NCI-H1105 (cell line): ENCODE measurements at regions not wholly inside any gene's neighbourhood (a gene's known extent, or its start where the extent isn't known, plus 50 kb on each side); places are given as distances from the start of the nearest gene placed in this dataset.

Source experiments
- DNase-seq: peaks from one replicate; lab custom pipeline; 2025; lab: John Stamatoyannopoulos, UW

- no peak for DNase-seq
These were observed 410.3 kb downstream of the LRATD1 start for GRCh38 chr2:15042801-15043217.

- DNase-seq = no peak
These were observed 411.0 kb downstream of the LRATD1 start for GRCh38 chr2:15043336-15044058.

- no peak for DNase-seq
These were observed 412.5 kb downstream of the LRATD1 start for GRCh38 chr2:15045054-15045453.

GRCh38 chr2:15047184-15047583 is 414.7 kb downstream of the LRATD1 start:
- no peak for DNase-seq

GRCh38 chr2:15048000-15048399 is 415.5 kb downstream of the LRATD1 start:
- no peak for DNase-seq

- no peak for DNase-seq
These were observed 416.8 kb downstream of the LRATD1 start for GRCh38 chr2:15049096-15049993.

- peak; percentile 85 for DNase-seq
These were observed 418.0 kb downstream of the LRATD1 start for GRCh38 chr2:15050483-15050882.

GRCh38 chr2:15053542-15053941 is 421.0 kb downstream of the LRATD1 start:
- DNase-seq = no peak

GRCh38 chr2:15058015-15058720 is 425.7 kb downstream of the LRATD1 start:
- no peak for DNase-seq

- DNase-seq = no peak
These were observed 426.2 kb downstream of the LRATD1 start for GRCh38 chr2:15058721-15059157.

GRCh38 chr2:15059870-15060512 is 427.5 kb downstream of the LRATD1 start:
- DNase-seq = no peak

GRCh38 chr2:15061268-15061667 is 428.8 kb downstream of the LRATD1 start:
- no peak for DNase-seq

GRCh38 chr2:15066138-15066537 is 433.6 kb downstream of the LRATD1 start:
- no peak for DNase-seq

- no peak for DNase-seq
These were observed 436.6 kb downstream of the LRATD1 start for GRCh38 chr2:15069149-15069548.

GRCh38 chr2:15072836-15073235 is 440.3 kb downstream of the LRATD1 start:
- DNase-seq = no peak

GRCh38 chr2:15073664-15074063 is 441.1 kb downstream of the LRATD1 start:
- no peak for DNase-seq

GRCh38 chr2:15074319-15074718 is 441.8 kb downstream of the LRATD1 start:
- no peak for DNase-seq

- no peak for DNase-seq
These were observed 442.5 kb downstream of the LRATD1 start for GRCh38 chr2:15074751-15075700.

GRCh38 chr2:15076668-15077067 is 444.2 kb downstream of the LRATD1 start:
- no peak for DNase-seq

GRCh38 chr2:15081356-15081755 is 448.8 kb downstream of the LRATD1 start:
- no peak for DNase-seq
